Cardiac muscle cell (in vitro differentiated cells and primary cell): ENCODE measurements at regions not wholly inside any gene's neighbourhood (a gene's known extent, or its start where the extent isn't known, plus 50 kb on each side); places are given as distances from the start of the nearest gene placed in this dataset.

ENCODE experiments used
- DNase-seq, 2 donors: peaks; one replicate each; pipeline versions ENCODE4 v3.0.0 to v3.0.0-alpha.2; 2010 to 2017; ENCODE audit warnings: low read depth in 1 of 2, low spot score in 1 of 2
- H3K27ac ChIP-seq: fragments of 200-600 bp; sonication (generic); 2 replicates; pipeline ENCODE4 v1.5.1; 2016
- H3K27me3 ChIP-seq: fragments of 200-600 bp; sonication (generic); 2 replicates; pipeline ENCODE4 v1.6.0; 2016; ENCODE audit warnings: control low read depth
- H3K36me3 ChIP-seq: fragments of 200-600 bp; sonication (generic); 2 replicates; pipeline ENCODE4 v1.5.1; 2016; ENCODE audit warnings: control low read depth
- H3K4me1 ChIP-seq: fragments of 200-600 bp; sonication (generic); 2 replicates; pipeline ENCODE4 v1.8.1; 2017; ENCODE audit warnings: low read depth, mild to moderate bottlenecking, mixed run types
- H3K4me3 ChIP-seq: fragments of 200-600 bp; sonication (generic); 2 replicates; pipeline ENCODE4 v1.5.1; 2016; ENCODE audit warnings: mild to moderate bottlenecking
- H3K9me3 ChIP-seq: fragments of 200-600 bp; sonication (generic); 2 replicates; pipeline ENCODE4 v1.5.1; 2017; ENCODE audit warnings: low read depth, mild to moderate bottlenecking, control low read depth
- TF ChIP-seq, protein P1 (sequence below): IDR thresholded peaks from 2 replicates; pipeline ENCODE4 v1.5.1; 2012; ENCODE audit warnings: low read depth, mild to moderate bottlenecking, low read length

DNA sequence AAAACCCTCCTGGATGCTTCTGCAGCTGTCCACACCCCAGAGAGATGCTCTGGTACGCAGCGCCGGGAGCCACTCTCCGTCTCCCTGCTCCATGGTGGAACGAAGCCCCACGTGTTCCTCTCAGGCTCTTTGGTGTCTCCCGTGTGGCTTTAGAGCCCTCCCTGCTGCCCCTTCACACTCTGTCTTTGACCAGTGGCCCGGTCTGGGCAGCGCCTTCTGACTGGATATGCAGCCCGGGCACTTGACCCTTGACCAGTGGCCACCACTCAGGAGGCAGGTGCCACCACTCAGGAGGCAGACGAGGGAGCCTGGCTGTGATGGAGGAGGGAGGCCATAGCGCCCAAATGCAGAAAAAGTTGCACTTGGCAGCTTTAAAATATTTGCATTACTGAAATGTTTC is 214.5 kb upstream of the SALL3 start:
- Histone ChIP-seq H3K36me3 (no peaks in the 10 kb centered on the region), H3K27me3 (no peaks in the 10 kb centered on the region), H3K4me3 (no peak overlapping the region), H3K4me1 (no peaks in the 10 kb centered on the region), H3K27ac (no peak overlapping the region), H3K9me3 (no peaks in the 10 kb centered on the region)
- no peak for DNase-seq
- TF ChIP-seq, protein P1, sequence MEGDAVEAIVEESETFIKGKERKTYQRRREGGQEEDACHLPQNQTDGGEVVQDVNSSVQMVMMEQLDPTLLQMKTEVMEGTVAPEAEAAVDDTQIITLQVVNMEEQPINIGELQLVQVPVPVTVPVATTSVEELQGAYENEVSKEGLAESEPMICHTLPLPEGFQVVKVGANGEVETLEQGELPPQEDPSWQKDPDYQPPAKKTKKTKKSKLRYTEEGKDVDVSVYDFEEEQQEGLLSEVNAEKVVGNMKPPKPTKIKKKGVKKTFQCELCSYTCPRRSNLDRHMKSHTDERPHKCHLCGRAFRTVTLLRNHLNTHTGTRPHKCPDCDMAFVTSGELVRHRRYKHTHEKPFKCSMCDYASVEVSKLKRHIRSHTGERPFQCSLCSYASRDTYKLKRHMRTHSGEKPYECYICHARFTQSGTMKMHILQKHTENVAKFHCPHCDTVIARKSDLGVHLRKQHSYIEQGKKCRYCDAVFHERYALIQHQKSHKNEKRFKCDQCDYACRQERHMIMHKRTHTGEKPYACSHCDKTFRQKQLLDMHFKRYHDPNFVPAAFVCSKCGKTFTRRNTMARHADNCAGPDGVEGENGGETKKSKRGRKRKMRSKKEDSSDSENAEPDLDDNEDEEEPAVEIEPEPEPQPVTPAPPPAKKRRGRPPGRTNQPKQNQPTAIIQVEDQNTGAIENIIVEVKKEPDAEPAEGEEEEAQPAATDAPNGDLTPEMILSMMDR, result no peak

DNA sequence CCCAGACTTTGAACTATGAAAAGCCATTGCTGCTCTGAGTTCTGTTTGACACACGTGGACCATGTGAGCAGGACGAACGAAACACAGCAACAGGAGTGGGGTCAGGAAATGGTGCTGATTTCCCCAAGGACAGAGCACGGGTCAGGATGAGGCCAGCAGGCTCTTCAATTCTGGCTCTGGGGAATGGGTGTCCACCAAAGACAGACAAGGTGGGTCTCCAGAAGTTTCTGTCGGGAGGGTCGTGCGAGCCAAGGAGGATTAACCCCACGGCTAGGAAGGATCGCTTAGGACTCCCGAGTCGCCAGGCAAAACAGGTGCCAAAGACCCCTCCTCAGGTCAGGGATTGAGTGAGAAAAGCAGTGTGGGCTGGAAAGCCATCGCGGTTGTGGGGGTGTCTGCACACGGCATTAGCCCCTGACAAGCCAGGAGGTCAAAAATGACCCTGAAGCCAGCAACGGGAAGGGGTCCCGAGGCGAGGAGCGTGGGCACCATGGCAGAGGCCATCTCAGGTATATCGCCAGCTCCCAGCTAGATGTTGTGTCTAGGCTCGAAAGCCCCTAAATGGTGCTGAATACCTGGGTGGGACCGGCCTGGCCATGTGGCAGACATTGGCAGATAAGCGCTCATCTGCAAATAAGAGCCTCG is 213.9 kb upstream of the SALL3 start:
- no peak overlapping the region for H3K27ac ChIP-seq
- no peaks in the 10 kb centered on the region for H3K9me3 ChIP-seq
- no peak overlapping the region for H3K4me3 ChIP-seq
- TF ChIP-seq, protein P1, result no peak
- DNase-seq, result no peak
- no peaks in the 10 kb centered on the region for H3K4me1 ChIP-seq
- no peaks in the 10 kb centered on the region for H3K36me3 ChIP-seq
- no peaks in the 10 kb centered on the region for H3K27me3 ChIP-seq

DNA sequence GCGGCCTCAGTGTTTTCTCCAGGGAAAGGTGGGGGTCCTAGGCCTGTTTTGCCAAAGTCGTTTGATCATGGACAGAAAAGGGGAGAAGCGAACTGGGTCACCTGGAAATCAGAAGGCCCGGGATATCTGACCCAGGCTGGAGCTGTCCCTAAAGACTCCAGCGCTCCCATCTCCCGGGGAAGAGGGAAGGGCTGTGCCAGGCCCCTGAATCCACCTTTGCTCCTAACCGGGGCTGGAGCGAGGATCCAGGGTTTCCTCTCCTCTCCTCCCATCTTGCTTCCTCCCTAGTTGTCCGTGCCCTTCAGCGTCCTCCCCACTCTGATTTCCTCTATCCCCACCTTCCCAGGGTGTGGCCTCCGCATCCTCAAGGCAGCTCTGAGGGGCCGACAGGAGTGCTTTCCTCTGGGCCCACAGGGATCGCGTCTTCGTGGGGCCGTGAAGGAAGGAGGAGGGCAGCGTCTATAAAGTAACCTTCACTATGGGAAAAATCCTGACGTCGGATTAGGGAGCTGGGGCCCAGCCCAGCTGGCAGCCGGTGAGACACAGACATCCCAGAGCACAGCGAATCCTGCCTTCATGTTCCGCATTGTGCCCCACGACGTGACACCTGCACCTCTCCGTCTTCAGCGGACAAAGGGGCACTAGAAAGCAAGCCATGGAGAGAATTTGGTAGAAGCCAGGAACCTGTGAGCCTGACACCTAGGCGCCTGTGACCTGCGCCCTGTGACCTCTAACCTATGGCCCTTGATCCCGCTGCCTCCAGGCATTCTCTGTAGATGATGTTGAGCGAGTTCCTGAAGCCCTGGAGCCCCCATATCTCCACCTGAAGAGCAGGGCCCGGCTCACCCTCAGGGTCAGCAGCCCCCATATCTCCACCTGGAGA is 212.7 kb upstream of the SALL3 start:
- Histone ChIP-seq H3K36me3 (no peaks in the 10 kb centered on the region), H3K9me3 (no peaks in the 10 kb centered on the region), H3K27ac (no peak overlapping the region), H3K4me3 (no peak overlapping the region), H3K4me1 (no peaks in the 10 kb centered on the region), H3K27me3 (no peaks in the 10 kb centered on the region)
- TF ChIP-seq, protein P1, result no peak
- DNase-seq, result no peak

DNA sequence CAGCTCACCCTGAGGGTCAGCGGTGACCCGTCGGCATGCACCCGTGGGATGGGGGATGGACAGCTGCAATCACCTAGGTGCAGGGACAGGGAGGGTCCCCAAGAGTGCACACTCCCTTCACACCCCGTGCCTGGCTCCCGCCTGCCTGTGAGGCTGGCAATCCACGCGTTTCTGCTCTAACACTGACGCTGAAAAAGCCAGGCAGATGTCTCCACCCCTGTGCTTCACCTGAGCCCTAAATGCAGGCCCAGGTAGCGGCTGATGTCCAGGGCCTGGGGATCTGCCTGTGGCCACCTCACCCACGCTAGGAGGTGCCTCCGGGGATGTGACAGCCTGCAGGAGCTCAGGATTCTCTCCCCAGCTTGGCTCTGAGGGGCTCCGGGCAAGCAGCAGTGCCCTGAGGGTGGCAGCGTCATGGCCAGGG is 212.0 kb upstream of the SALL3 start:
- no peak overlapping the region for H3K27ac ChIP-seq
- TF ChIP-seq, protein P1, result no peak
- no peak overlapping the region for H3K4me3 ChIP-seq
- DNase-seq, result no peak
- no peaks in the 10 kb centered on the region for H3K36me3 ChIP-seq
- no peaks in the 10 kb centered on the region for H3K9me3 ChIP-seq
- no peaks in the 10 kb centered on the region for H3K4me1 ChIP-seq
- no peaks in the 10 kb centered on the region for H3K27me3 ChIP-seq

DNA sequence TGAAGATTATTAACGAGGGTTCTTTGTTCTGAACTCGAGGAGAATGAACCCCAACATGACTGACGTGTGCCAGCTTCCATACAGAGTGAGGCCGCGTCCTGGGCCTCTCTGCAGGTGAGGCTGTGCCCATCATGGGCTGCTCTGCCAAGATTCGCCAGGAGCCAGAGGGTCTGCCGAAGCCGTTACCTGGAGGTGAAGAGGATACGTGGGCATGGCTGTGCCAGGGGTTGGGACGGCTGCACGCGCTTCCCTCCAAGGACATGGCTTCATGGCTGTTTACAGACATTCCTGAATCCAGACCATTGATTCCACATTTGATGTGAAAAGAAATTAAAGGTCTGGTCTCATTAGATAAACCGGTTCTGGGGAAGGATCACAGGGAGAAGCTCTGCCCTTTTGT is 211.4 kb upstream of the SALL3 start:
- H3K9me3 ChIP-seq, result no peaks in the 10 kb centered on the region
- H3K36me3 ChIP-seq, result no peaks in the 10 kb centered on the region
- TF ChIP-seq, protein P1, result no peak
- H3K4me3 ChIP-seq, result no peak overlapping the region
- H3K27ac ChIP-seq, result no peak overlapping the region
- H3K4me1 ChIP-seq, result no peaks in the 10 kb centered on the region
- no peaks in the 10 kb centered on the region for H3K27me3 ChIP-seq
- DNase-seq, result no peak
